OCI-LY1 (cell line): ENCODE measurements at regions not wholly inside any gene's neighbourhood (a gene's known extent, or its start where the extent isn't known, plus 50 kb on each side); places are given as distances from the start of the nearest gene placed in this dataset.

Source experiments
- H2AFZ ChIP-seq: fragments of 200-600 bp; sonication (generic), shearing (Covaris generic); 2 replicates; pipeline ENCODE4 v1.6.0; 2014; ENCODE audit warnings: antibody characterized with exemption, mild to moderate bottlenecking, low read length
- H3F3A ChIP-seq: fragments of 200-600 bp; sonication (generic), shearing (Covaris generic); 2 replicates; pipeline ENCODE4 v1.6.0; 2014; ENCODE audit warnings: mild to moderate bottlenecking, antibody characterized with exemption, low read length, moderate library complexity; ENCODE audit not compliant: insufficient read depth
- H3K27ac ChIP-seq: fragments of 200-600 bp; sonication (generic); 2 replicates; pipeline ENCODE4 v1.5.1; 2014; ENCODE audit warnings: low read length, mixed run types, mild to moderate bottlenecking, low read depth; ENCODE audit not compliant: poor library complexity, severe bottlenecking
- H3K27me3 ChIP-seq: fragments of 200-600 bp; sonication (generic); 2 replicates; pipeline ENCODE4 v1.6.0; 2014; ENCODE audit warnings: antibody characterized with exemption, mild to moderate bottlenecking, low read length, moderate library complexity; ENCODE audit not compliant: insufficient read depth
- H3K36me3 ChIP-seq: fragments of 200-600 bp; sonication (generic); 2 replicates; pipeline ENCODE4 v1.6.1; 2014; ENCODE audit warnings: mild to moderate bottlenecking, antibody characterized with exemption, low read length, moderate library complexity, mixed read lengths; ENCODE audit not compliant: insufficient read depth
- H3K4me1 ChIP-seq: fragments of 200-600 bp; sonication (generic); 2 replicates; pipeline ENCODE4 v1.5.1; 2014; ENCODE audit warnings: mild to moderate bottlenecking, low read length, moderate library complexity; ENCODE audit not compliant: insufficient read depth, severe bottlenecking
- H3K4me2 ChIP-seq: fragments of 200-600 bp; sonication (generic), shearing (Covaris generic); 2 replicates; pipeline ENCODE4 v1.6.1; 2014; ENCODE audit warnings: low read length
- H3K4me3 ChIP-seq: fragments of 200-600 bp; sonication (generic); 2 replicates; pipeline ENCODE4 v1.5.1; 2014; ENCODE audit warnings: low read length, low read depth, mild to moderate bottlenecking, mixed read lengths; ENCODE audit not compliant: poor library complexity, severe bottlenecking
- H3K79me2 ChIP-seq: fragments of 200-600 bp; shearing (Covaris generic); 2 replicates; pipeline ENCODE4 v1.6.1; 2016; ENCODE audit warnings: mixed run types, low read length, mixed read lengths; ENCODE audit not compliant: insufficient read depth
- H3K9ac ChIP-seq: fragments of 200-600 bp; sonication (generic), shearing (Covaris generic); 2 replicates; pipeline ENCODE4 v1.6.1; 2014; ENCODE audit warnings: mild to moderate bottlenecking, low read length, mixed read lengths
- H3K9me2 ChIP-seq: fragments of 200-600 bp; sonication (generic), shearing (Covaris generic); 2 replicates; pipeline ENCODE4 v1.6.1; 2014; ENCODE audit warnings: low read depth, mild to moderate bottlenecking, low read length, mixed read lengths
- H3K9me3 ChIP-seq: fragments of 200-600 bp; shearing (Covaris generic); 2 replicates; pipeline ENCODE4 v1.6.1; 2014; ENCODE audit warnings: low read length, mixed read lengths
- H4K20me1 ChIP-seq: fragments of 200-600 bp; sonication (generic), shearing (Covaris generic); 2 replicates; pipeline ENCODE4 v1.6.0; 2016; ENCODE audit warnings: mild to moderate bottlenecking, low read length; ENCODE audit not compliant: insufficient read depth
- EZH2 ChIP-seq: fragments of 200-600 bp; sonication (generic), shearing (Covaris generic); IDR thresholded peaks from 2 replicates; pipeline ENCODE4 v1.8.0; 2017; ENCODE audit warnings: borderline replicate concordance, mixed run types, mild to moderate bottlenecking, antibody characterized with exemption, low read length, moderate library complexity, mixed read lengths
- TF ChIP-seq, protein P1 (sequence below): fragments of 200-600 bp; sonication (generic), shearing (Covaris generic); IDR thresholded peaks from 2 replicates; pipeline ENCODE4 v1.5.1; 2017; ENCODE audit warnings: mild to moderate bottlenecking, antibody characterized with exemption, low read length, moderate library complexity, mixed read lengths

DNA sequence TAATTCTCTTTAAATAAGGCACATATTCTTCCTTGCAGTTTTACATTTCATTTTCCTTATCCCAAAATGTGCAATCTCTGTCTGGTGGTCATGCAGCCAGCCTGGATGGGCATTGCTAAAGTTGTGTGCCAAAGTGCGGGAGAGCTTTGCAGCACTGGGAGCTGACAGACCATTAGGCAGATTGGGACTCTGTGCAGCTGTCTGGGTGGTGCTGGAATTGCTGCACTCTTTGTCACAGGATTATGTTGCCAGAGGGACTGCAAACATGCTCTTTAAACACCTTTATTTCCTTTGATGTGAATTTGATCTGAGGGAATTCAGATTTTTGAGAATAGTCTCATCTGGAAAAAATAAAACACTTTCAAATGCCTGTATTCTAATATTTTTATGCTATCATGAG lies 956.2 kb upstream of the DIAPH2 start:
- Histone ChIP-seq H3K27ac (no peak overlapping the region), H3K9ac (no peak overlapping the region), H3K4me3 (no peak overlapping the region), H3K9me3 (no peaks in the 10 kb centered on the region), H3F3A (no peaks in the 10 kb centered on the region), H3K79me2 (no peaks in the 10 kb centered on the region), H3K4me1 (no peaks in the 10 kb centered on the region), H3K9me2 (no peaks in the 10 kb centered on the region), H3K36me3 (no peaks in the 10 kb centered on the region), H2AFZ (no peak overlapping the region), H3K27me3 (no peaks in the 10 kb centered on the region), H4K20me1 (no peaks in the 10 kb centered on the region), H3K4me2 (no peak overlapping the region)
- no peak for TF ChIP-seq EZH2
- TF ChIP-seq, protein P1, sequence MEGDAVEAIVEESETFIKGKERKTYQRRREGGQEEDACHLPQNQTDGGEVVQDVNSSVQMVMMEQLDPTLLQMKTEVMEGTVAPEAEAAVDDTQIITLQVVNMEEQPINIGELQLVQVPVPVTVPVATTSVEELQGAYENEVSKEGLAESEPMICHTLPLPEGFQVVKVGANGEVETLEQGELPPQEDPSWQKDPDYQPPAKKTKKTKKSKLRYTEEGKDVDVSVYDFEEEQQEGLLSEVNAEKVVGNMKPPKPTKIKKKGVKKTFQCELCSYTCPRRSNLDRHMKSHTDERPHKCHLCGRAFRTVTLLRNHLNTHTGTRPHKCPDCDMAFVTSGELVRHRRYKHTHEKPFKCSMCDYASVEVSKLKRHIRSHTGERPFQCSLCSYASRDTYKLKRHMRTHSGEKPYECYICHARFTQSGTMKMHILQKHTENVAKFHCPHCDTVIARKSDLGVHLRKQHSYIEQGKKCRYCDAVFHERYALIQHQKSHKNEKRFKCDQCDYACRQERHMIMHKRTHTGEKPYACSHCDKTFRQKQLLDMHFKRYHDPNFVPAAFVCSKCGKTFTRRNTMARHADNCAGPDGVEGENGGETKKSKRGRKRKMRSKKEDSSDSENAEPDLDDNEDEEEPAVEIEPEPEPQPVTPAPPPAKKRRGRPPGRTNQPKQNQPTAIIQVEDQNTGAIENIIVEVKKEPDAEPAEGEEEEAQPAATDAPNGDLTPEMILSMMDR: no peak

DNA sequence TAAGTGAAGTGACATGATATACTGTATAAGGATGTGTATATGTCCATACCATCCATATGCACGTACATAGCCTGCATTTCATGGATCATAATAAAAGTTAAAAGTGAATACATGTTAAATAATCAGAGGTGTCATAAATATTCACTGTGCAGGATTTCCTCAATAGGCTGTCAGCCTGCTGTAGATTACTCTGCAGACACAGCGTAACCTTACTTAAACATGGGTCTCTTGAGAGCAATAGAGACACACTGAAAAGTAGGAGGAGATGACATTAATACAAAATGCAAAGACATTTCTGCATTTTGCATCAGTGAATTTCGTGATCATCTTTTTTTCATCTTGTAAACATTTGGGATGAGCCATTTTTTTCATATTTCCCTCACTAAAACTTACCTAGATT lies 955.2 kb upstream of the DIAPH2 start:
- Histone ChIP-seq H3K4me1 (no peaks in the 10 kb centered on the region), H3K9me2 (no peaks in the 10 kb centered on the region), H3K36me3 (no peaks in the 10 kb centered on the region), H3K9me3 (no peaks in the 10 kb centered on the region), H3K4me2 (no peak overlapping the region), H3K27me3 (no peaks in the 10 kb centered on the region), H3K4me3 (no peak overlapping the region), H3K9ac (no peak overlapping the region), H3F3A (no peaks in the 10 kb centered on the region), H2AFZ (no peak overlapping the region), H4K20me1 (no peaks in the 10 kb centered on the region), H3K79me2 (no peaks in the 10 kb centered on the region), H3K27ac (no peak overlapping the region)
- TF ChIP-seq, protein P1: no peak
- no peak for TF ChIP-seq EZH2

DNA sequence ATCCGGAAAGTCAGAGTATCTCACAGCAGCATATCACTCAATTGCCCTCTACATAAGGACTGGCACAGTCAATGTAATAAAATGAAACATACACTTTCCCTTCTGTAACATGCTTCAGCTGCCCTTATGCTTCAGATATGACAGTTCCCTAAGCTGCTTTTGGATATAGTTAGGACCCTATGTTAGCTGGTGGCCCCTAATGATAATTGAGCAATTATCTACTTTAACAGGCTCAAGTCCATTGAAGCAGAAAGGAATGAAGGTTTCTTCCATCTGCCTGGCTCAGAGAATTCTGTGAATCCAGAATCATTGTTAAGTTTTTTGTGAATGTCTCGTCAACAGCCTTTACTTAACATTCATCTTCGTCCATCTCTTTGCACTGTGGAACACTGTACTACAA lies 951.2 kb upstream of the DIAPH2 start:
- Histone ChIP-seq H3K27me3 (no peaks in the 10 kb centered on the region), H3K4me2 (no peak overlapping the region), H4K20me1 (no peaks in the 10 kb centered on the region), H3F3A (no peaks in the 10 kb centered on the region), H3K9ac (no peak overlapping the region), H3K79me2 (no peaks in the 10 kb centered on the region), H3K27ac (no peak overlapping the region), H2AFZ (no peak overlapping the region), H3K4me3 (no peak overlapping the region), H3K9me3 (no peaks in the 10 kb centered on the region), H3K36me3 (no peaks in the 10 kb centered on the region), H3K9me2 (no peaks in the 10 kb centered on the region), H3K4me1 (no peaks in the 10 kb centered on the region)
- TF ChIP-seq EZH2: no peak
- TF ChIP-seq, protein P1: no peak
